ENCODE measurements at regions not wholly inside any gene's neighbourhood (a gene's known extent, or its start where the extent isn't known, plus 50 kb on each side); places are given as distances from the start of the nearest gene placed in this dataset.

- no CpG with 5 or more reads among the region's 3 CpGs for WGBS, 2 experiments (ENCODE audit: extremely low coverage in 2 of 2, insufficient read length in 1 of 2)
- Histone ChIP-seq H4K5ac (ENCODE audit: low read depth, low read length) (no peak overlapping the region), H2BK20ac (ENCODE audit: low read depth, low read length) (no peak overlapping the region), H2BK15ac (ENCODE audit: low read depth, low read length) (no peak overlapping the region), H2AK5ac (ENCODE audit: low read depth, low read length) (no peak overlapping the region), H3K27me3 (ENCODE audit: control insufficient read depth, insufficient read depth, low read length) (no peaks in the 10 kb centered on the region), H4K20me1 (ENCODE audit: insufficient read depth, low read length) (no peaks in the 10 kb centered on the region), H3K79me1 (ENCODE audit: low read depth in 1 of 2, low read length in 2 of 2) (no peaks in the 10 kb centered on the region), H3K36me3 (ENCODE audit: control insufficient read depth, insufficient read depth, low read length) (no peaks in the 10 kb centered on the region), H4K91ac (ENCODE audit: insufficient read depth, low read depth, low read length) (no peak overlapping the region), H2BK5ac (ENCODE audit: low read depth, low read length, poor library complexity, severe bottlenecking) (no peak overlapping the region), H2BK120ac (ENCODE audit: low read depth, low read length) (no peak overlapping the region), H3K4ac (ENCODE audit: low read depth, low read length) (no peak overlapping the region), H3K23ac (ENCODE audit: low read depth, low read length) (no peak overlapping the region), H3K4me3 (ENCODE audit: insufficient read depth, low read depth, low read length) (no peak overlapping the region), H3K4me1 (ENCODE audit: control insufficient read depth, insufficient read depth, low read length) (no peaks in the 10 kb centered on the region), H2AK9ac (replicated peaks; ENCODE audit: low read depth, low read length, poor library complexity) (no peak overlapping the region), H3K27ac (ENCODE audit: insufficient read depth, low read length) (no peak overlapping the region), H3K14ac (replicated peaks; ENCODE audit: low read depth, low read length) (no peak overlapping the region), H3K9ac (ENCODE audit: low read depth, low read length) (no peak overlapping the region), H3K56ac (ENCODE audit: extremely low read depth, insufficient read depth, low read length) (no peak overlapping the region), H3K9me3 (ENCODE audit: control insufficient read depth, insufficient read depth, low read length) (no peaks in the 10 kb centered on the region), H4K8ac (ENCODE audit: low read depth in 2 of 2, low read length in 2 of 2) (no peak overlapping the region), H3K4me2 (ENCODE audit: low read depth, low read length) (no peak overlapping the region), H3K18ac (ENCODE audit: low read depth, low read length) (no peak overlapping the region), H2AFZ (replicated peaks; ENCODE audit: low read length, poor library complexity) (no peak overlapping the region), H3K9me1 (ENCODE audit: insufficient read depth, low read length) (no peaks in the 10 kb centered on the region)
- dilution Hi-C loops (cut with HindIII; ENCODE audit: low sequenced_read_pairs, unreplicated experiment) (no loop called here), intact Hi-C loops (cut with micrococcal nuclease) (no loop called here), in situ Hi-C loops (cut with MboI; ENCODE audit: low sequenced_read_pairs) (no loop called here)
- ATAC-seq (ENCODE audit: low read depth) (no peak), DNase-seq (no peak)
- no TSS peak for BruUV-seq (replicated peaks)
- no peak for TF ChIP-seq SMC3 (IDR thresholded peaks at IDR 0.05; ENCODE audit: low read depth, low read length)
- ChIA-PET POLR2A (ENCODE audit: unreplicated experiment) (no interaction called here), CTCF (no interaction called here)
These were observed 358.1 kb downstream of the KCNJ2 start for GRCh38 chr17:70527364-70527888.

All from IMR-90 (cell line).